ENCODE measurements at regions not wholly inside any gene's neighbourhood (a gene's known extent, or its start where the extent isn't known, plus 50 kb on each side); places are given as distances from the start of the nearest gene placed in this dataset.

- no peaks in the 10 kb centered on the region for H3K36me3 ChIP-seq
- H3K9me3 ChIP-seq: no peaks in the 10 kb centered on the region
- TF ChIP-seq, protein P1, sequence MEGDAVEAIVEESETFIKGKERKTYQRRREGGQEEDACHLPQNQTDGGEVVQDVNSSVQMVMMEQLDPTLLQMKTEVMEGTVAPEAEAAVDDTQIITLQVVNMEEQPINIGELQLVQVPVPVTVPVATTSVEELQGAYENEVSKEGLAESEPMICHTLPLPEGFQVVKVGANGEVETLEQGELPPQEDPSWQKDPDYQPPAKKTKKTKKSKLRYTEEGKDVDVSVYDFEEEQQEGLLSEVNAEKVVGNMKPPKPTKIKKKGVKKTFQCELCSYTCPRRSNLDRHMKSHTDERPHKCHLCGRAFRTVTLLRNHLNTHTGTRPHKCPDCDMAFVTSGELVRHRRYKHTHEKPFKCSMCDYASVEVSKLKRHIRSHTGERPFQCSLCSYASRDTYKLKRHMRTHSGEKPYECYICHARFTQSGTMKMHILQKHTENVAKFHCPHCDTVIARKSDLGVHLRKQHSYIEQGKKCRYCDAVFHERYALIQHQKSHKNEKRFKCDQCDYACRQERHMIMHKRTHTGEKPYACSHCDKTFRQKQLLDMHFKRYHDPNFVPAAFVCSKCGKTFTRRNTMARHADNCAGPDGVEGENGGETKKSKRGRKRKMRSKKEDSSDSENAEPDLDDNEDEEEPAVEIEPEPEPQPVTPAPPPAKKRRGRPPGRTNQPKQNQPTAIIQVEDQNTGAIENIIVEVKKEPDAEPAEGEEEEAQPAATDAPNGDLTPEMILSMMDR (IDR thresholded peaks at IDR 0.05): no peak
- no peaks in the 10 kb centered on the region for H3K27me3 ChIP-seq (ENCODE audit: low read depth)
- no peaks in the 10 kb centered on the region for H3K4me1 ChIP-seq
- intact Hi-C loops (cut with DNase I): no loop called here
- DNase-seq (no peak), ATAC-seq (no peak)
- no peak overlapping the region for H3K27ac ChIP-seq
- H3K4me3 ChIP-seq: no peak overlapping the region
Observed at GRCh38 chr2:237033536-237034060, 52.1 kb upstream of the COPS8 start.

- Histone ChIP-seq H3K9me3 (no peaks in the 10 kb centered on the region), H3K4me1 (no peaks in the 10 kb centered on the region), H3K27me3 (ENCODE audit: low read depth) (no peaks in the 10 kb centered on the region), H3K36me3 (no peaks in the 10 kb centered on the region), H3K4me3 (no peak overlapping the region), H3K27ac (no peak overlapping the region)
- intact Hi-C loops (cut with DNase I): no loop called here
- ATAC-seq (no peak), DNase-seq (no peak)
- TF ChIP-seq, protein P1 (IDR thresholded peaks at IDR 0.05): no peak
Observed at GRCh38 chr2:237035781-237036475, 49.8 kb upstream of the COPS8 start.

Data from lower lobe of right lung (tissue), 2 donors.